Ishikawa (cell line): ENCODE measurements at regions not wholly inside any gene's neighbourhood (a gene's known extent, or its start where the extent isn't known, plus 50 kb on each side); places are given as distances from the start of the nearest gene placed in this dataset.

Experiments
- CEBPB ChIP-seq: IDR thresholded peaks from 2 replicates; pipeline ENCODE4 v1.6.1; 2012
- CREB1 ChIP-seq: IDR thresholded peaks from 2 replicates; pipeline ENCODE4 v1.6.1; 2012; ENCODE audit warnings: low read depth
- EGR1 ChIP-seq: IDR thresholded peaks from 2 replicates; pipeline ENCODE4 v1.6.1; 2012
- EP300 ChIP-seq: IDR thresholded peaks from 2 replicates; pipeline ENCODE4 v1.6.1; 2012; ENCODE audit warnings: borderline replicate concordance
- FOXM1 ChIP-seq: IDR thresholded peaks from 2 replicates; pipeline ENCODE4 v1.6.1; 2012; ENCODE audit warnings: low read depth, borderline replicate concordance
- MAX ChIP-seq: IDR thresholded peaks from 2 replicates; pipeline ENCODE4 v1.6.1; 2012
- NFIC ChIP-seq: IDR thresholded peaks from 2 replicates; pipeline ENCODE4 v1.6.1; 2012
- RAD21 ChIP-seq: IDR thresholded peaks from 2 replicates; pipeline ENCODE4 v1.6.1; 2012; ENCODE audit warnings: low read depth
- REST ChIP-seq: IDR thresholded peaks from 2 replicates; pipeline ENCODE4 v1.6.1; 2012; ENCODE audit warnings: low read depth, mild to moderate bottlenecking
- TAF1 ChIP-seq: IDR thresholded peaks from 2 replicates; pipeline ENCODE4 v1.6.1; 2012; ENCODE audit warnings: low read depth, mild to moderate bottlenecking
- TCF12 ChIP-seq: IDR thresholded peaks from 2 replicates; pipeline ENCODE4 v1.6.1; 2012; ENCODE audit warnings: low read depth
- TEAD4 ChIP-seq: IDR thresholded peaks from 2 replicates; pipeline ENCODE4 v1.6.1; 2012
- USF1 ChIP-seq: IDR thresholded peaks from 2 replicates; pipeline ENCODE4 v1.6.1; 2012
- YY1 ChIP-seq: IDR thresholded peaks from 2 replicates; pipeline ENCODE4 v1.6.1; 2012; ENCODE audit warnings: low read depth
- ZBTB7A ChIP-seq: IDR thresholded peaks from 2 replicates; pipeline ENCODE4 v1.6.1; 2012; ENCODE audit warnings: low read depth

GRCh38 chrX:9153300-9153699 is 119.4 kb upstream of the FAM9B start:
- no peak for TF ChIP-seq REST

GRCh38 chrX:9158611-9159010 is 124.7 kb upstream of the FAM9B start:
- no peak for TF ChIP-seq RAD21
- no peak for TF ChIP-seq REST
- TF ChIP-seq TCF12 = no peak
- no peak for TF ChIP-seq YY1
- no peak for TF ChIP-seq EP300
- TF ChIP-seq USF1 = no peak
- TF ChIP-seq EGR1 = no peak
- TF ChIP-seq CEBPB = no peak
- no peak for TF ChIP-seq NFIC
- TF ChIP-seq ZBTB7A = no peak
- no peak for TF ChIP-seq MAX
- no peak for TF ChIP-seq TAF1
- no peak for TF ChIP-seq TEAD4
- TF ChIP-seq FOXM1 = no peak
- TF ChIP-seq CREB1 = no peak

GRCh38 chrX:9160698-9161329 is 126.9 kb upstream of the FAM9B start:
- TF ChIP-seq ZBTB7A (no peak), REST (no peak)

GRCh38 chrX:9162698-9163097 is 128.8 kb upstream of the FAM9B start:
- TF ChIP-seq TEAD4 (no peak), YY1 (no peak), TAF1 (no peak), FOXM1 (no peak)

GRCh38 chrX:9163214-9163709 is 129.3 kb upstream of the FAM9B start:
- TF ChIP-seq YY1 (no peak), TAF1 (no peak), USF1 (no peak), TCF12 (no peak), CREB1 (no peak), REST (no peak), EP300 (no peak), MAX (no peak), NFIC (no peak), TEAD4 (no peak), EGR1 (no peak)
